ENCODE measurements at regions not wholly inside any gene's neighbourhood (a gene's known extent, or its start where the extent isn't known, plus 50 kb on each side); places are given as distances from the start of the nearest gene placed in this dataset.

GRCh38 chr5:28217695-28218094 is 1179.3 kb upstream of the CDH9 start:
- Mint-ChIP-seq H3K27me3 (no peaks in the 10 kb centered on the region), H3K36me3 (no peaks in the 10 kb centered on the region), H3K4me1 (peaks cover 7% of the 10 kb centered on the region), H3K4me3 (no peak overlapping the region), H3K27ac (no peak overlapping the region), H3K9me3 (no peaks in the 10 kb centered on the region)
- no peak for ATAC-seq (ENCODE audit: low read depth)
- POLR2A ChIA-PET, result no interaction called here
- no peak for DNase-seq

- DNase-seq (no peak), ATAC-seq (ENCODE audit: low read depth) (peak; percentile 42)
- peaks cover 7% of the 10 kb centered on the region for H3K4me1 Mint-ChIP-seq
- H3K27ac Mint-ChIP-seq, result no peak overlapping the region
- no peaks in the 10 kb centered on the region for H3K27me3 Mint-ChIP-seq
- H3K9me3 Mint-ChIP-seq, result no peaks in the 10 kb centered on the region
- no peaks in the 10 kb centered on the region for H3K36me3 Mint-ChIP-seq
- POLR2A ChIA-PET, result no interaction called here
- no peak overlapping the region for H3K4me3 Mint-ChIP-seq
These were observed 1178.6 kb upstream of the CDH9 start for GRCh38 chr5:28216939-28217360.

GRCh38 chr5:28215091-28215490 is 1176.7 kb upstream of the CDH9 start:
- H3K27ac Mint-ChIP-seq, result no peak overlapping the region
- ATAC-seq (ENCODE audit: low read depth) (no peak), DNase-seq (no peak)
- no peaks in the 10 kb centered on the region for H3K27me3 Mint-ChIP-seq
- peaks cover 7% of the 10 kb centered on the region for H3K4me1 Mint-ChIP-seq
- POLR2A ChIA-PET, result no interaction called here
- H3K4me3 Mint-ChIP-seq, result no peak overlapping the region
- no peaks in the 10 kb centered on the region for H3K36me3 Mint-ChIP-seq
- H3K9me3 Mint-ChIP-seq, result no peaks in the 10 kb centered on the region

GRCh38 chr5:28214292-28214691 is 1175.9 kb upstream of the CDH9 start:
- no peaks in the 10 kb centered on the region for H3K9me3 Mint-ChIP-seq
- no peak overlapping the region for H3K27ac Mint-ChIP-seq
- DNase-seq (no peak), ATAC-seq (ENCODE audit: low read depth) (no peak)
- no peaks in the 10 kb centered on the region for H3K36me3 Mint-ChIP-seq
- no peak overlapping the region for H3K4me3 Mint-ChIP-seq
- peaks cover 7% of the 10 kb centered on the region for H3K4me1 Mint-ChIP-seq
- POLR2A ChIA-PET, result no interaction called here
- no peaks in the 10 kb centered on the region for H3K27me3 Mint-ChIP-seq

GRCh38 chr5:28208356-28208755 is 1170.0 kb upstream of the CDH9 start:
- Mint-ChIP-seq H3K4me1 (no peaks in the 10 kb centered on the region), H3K27ac (no peak overlapping the region), H3K27me3 (no peaks in the 10 kb centered on the region), H3K9me3 (no peaks in the 10 kb centered on the region), H3K36me3 (no peaks in the 10 kb centered on the region), H3K4me3 (no peak overlapping the region)
- no peak for DNase-seq
- no peak for ATAC-seq (ENCODE audit: low read depth)
- POLR2A ChIA-PET, result no interaction called here

- no peak for DNase-seq
- Mint-ChIP-seq H3K4me3 (no peak overlapping the region), H3K4me1 (no peaks in the 10 kb centered on the region), H3K9me3 (peaks cover 4% of the 10 kb centered on the region), H3K27ac (no peak overlapping the region), H3K36me3 (no peaks in the 10 kb centered on the region), H3K27me3 (no peaks in the 10 kb centered on the region)
- POLR2A ChIA-PET, result no interaction called here
- no peak for ATAC-seq (ENCODE audit: low read depth)
These were observed 1151.6 kb upstream of the CDH9 start for GRCh38 chr5:28190011-28190410.

GRCh38 chr5:28174691-28175090 is 1136.3 kb upstream of the CDH9 start:
- H3K4me1 Mint-ChIP-seq, result no peaks in the 10 kb centered on the region
- POLR2A ChIA-PET, result no interaction called here
- no peak overlapping the region for H3K27ac Mint-ChIP-seq
- H3K4me3 Mint-ChIP-seq, result no peak overlapping the region
- DNase-seq (no peak), ATAC-seq (ENCODE audit: low read depth) (no peak)
- no peaks in the 10 kb centered on the region for H3K36me3 Mint-ChIP-seq
- no peaks in the 10 kb centered on the region for H3K27me3 Mint-ChIP-seq
- peaks cover 1% of the 10 kb centered on the region for H3K9me3 Mint-ChIP-seq

- H3K27ac Mint-ChIP-seq, result no peak overlapping the region
- H3K9me3 Mint-ChIP-seq, result no peaks in the 10 kb centered on the region
- POLR2A ChIA-PET, result no interaction called here
- H3K27me3 Mint-ChIP-seq, result no peaks in the 10 kb centered on the region
- H3K4me1 Mint-ChIP-seq, result no peaks in the 10 kb centered on the region
- no peak for ATAC-seq (ENCODE audit: low read depth)
- H3K36me3 Mint-ChIP-seq, result no peaks in the 10 kb centered on the region
- no peak for DNase-seq
- no peak overlapping the region for H3K4me3 Mint-ChIP-seq
These were observed 1126.7 kb upstream of the CDH9 start for GRCh38 chr5:28165096-28165495.

- no peaks in the 10 kb centered on the region for H3K4me1 Mint-ChIP-seq
- POLR2A ChIA-PET, result no interaction called here
These were observed 1126.2 kb upstream of the CDH9 start for GRCh38 chr5:28164568-28164967.

GRCh38 chr5:28156981-28157380 is 1118.6 kb upstream of the CDH9 start:
- Mint-ChIP-seq H3K4me3 (no peak overlapping the region), H3K27ac (no peak overlapping the region), H3K36me3 (no peaks in the 10 kb centered on the region), H3K27me3 (no peaks in the 10 kb centered on the region), H3K4me1 (no peaks in the 10 kb centered on the region), H3K9me3 (peaks cover 3% of the 10 kb centered on the region)
- DNase-seq, result no peak
- no peak for ATAC-seq (ENCODE audit: low read depth)
- POLR2A ChIA-PET, result no interaction called here

More at GRCh38 chr5:28164568-28164967, 1126.2 kb upstream of the CDH9 start:
- H3K9me3 Mint-ChIP-seq, result no peaks in the 10 kb centered on the region
- H3K27me3 Mint-ChIP-seq, result no peaks in the 10 kb centered on the region
- H3K27ac Mint-ChIP-seq, result no peak overlapping the region
- no peaks in the 10 kb centered on the region for H3K36me3 Mint-ChIP-seq
- no peak for ATAC-seq (ENCODE audit: low read depth)
- DNase-seq, result no peak
- H3K4me3 Mint-ChIP-seq, result no peak overlapping the region

GRCh38 chr5:28143519-28143918 is 1105.1 kb upstream of the CDH9 start:
- H3K27me3 Mint-ChIP-seq, result no peaks in the 10 kb centered on the region
- no peaks in the 10 kb centered on the region for H3K36me3 Mint-ChIP-seq
- no peak overlapping the region for H3K4me3 Mint-ChIP-seq
- H3K9me3 Mint-ChIP-seq, result peaks cover 3% of the 10 kb centered on the region
- ATAC-seq (ENCODE audit: low read depth), result no peak
- no peak overlapping the region for H3K27ac Mint-ChIP-seq
- no peak for DNase-seq
- POLR2A ChIA-PET, result no interaction called here
- H3K4me1 Mint-ChIP-seq, result no peaks in the 10 kb centered on the region

- ATAC-seq (ENCODE audit: low read depth) (no peak), DNase-seq (no peak)
- Mint-ChIP-seq H3K27me3 (no peaks in the 10 kb centered on the region), H3K4me3 (no peak overlapping the region), H3K9me3 (peaks cover 5% of the 10 kb centered on the region), H3K27ac (no peak overlapping the region), H3K4me1 (no peaks in the 10 kb centered on the region), H3K36me3 (no peaks in the 10 kb centered on the region)
- POLR2A ChIA-PET, result no interaction called here
These were observed 1093.8 kb upstream of the CDH9 start for GRCh38 chr5:28132151-28132550.

GRCh38 chr5:28117691-28118090 is 1079.3 kb upstream of the CDH9 start:
- ATAC-seq (ENCODE audit: low read depth), result no peak
- Mint-ChIP-seq H3K9me3 (peaks cover 12% of the 10 kb centered on the region), H3K27me3 (no peaks in the 10 kb centered on the region), H3K27ac (no peak overlapping the region), H3K4me1 (no peaks in the 10 kb centered on the region), H3K36me3 (no peaks in the 10 kb centered on the region), H3K4me3 (no peak overlapping the region)
- no peak for DNase-seq
- POLR2A ChIA-PET, result no interaction called here

- ATAC-seq (ENCODE audit: low read depth) (no peak), DNase-seq (no peak)
- H3K4me3 Mint-ChIP-seq, result no peak overlapping the region
- H3K4me1 Mint-ChIP-seq, result no peaks in the 10 kb centered on the region
- peaks cover 13% of the 10 kb centered on the region for H3K9me3 Mint-ChIP-seq
- H3K36me3 Mint-ChIP-seq, result no peaks in the 10 kb centered on the region
- H3K27ac Mint-ChIP-seq, result no peak overlapping the region
- no peaks in the 10 kb centered on the region for H3K27me3 Mint-ChIP-seq
- POLR2A ChIA-PET, result no interaction called here
These were observed 1078.9 kb upstream of the CDH9 start for GRCh38 chr5:28117273-28117672.

GRCh38 chr5:28110781-28111180 is 1072.4 kb upstream of the CDH9 start:
- Mint-ChIP-seq H3K27me3 (no peaks in the 10 kb centered on the region), H3K36me3 (no peaks in the 10 kb centered on the region), H3K27ac (no peak overlapping the region), H3K9me3 (peaks cover 9% of the 10 kb centered on the region), H3K4me3 (no peak overlapping the region), H3K4me1 (no peaks in the 10 kb centered on the region)
- ATAC-seq (ENCODE audit: low read depth) (no peak), DNase-seq (no peak)
- POLR2A ChIA-PET, result no interaction called here

Measured in activated naive CD8-positive, alpha-beta T cell treated with anti-CD3 and anti-CD28 coated beads, Interleukin-2, amount 10 ng/mL, durations not matched to agents 7 days and 5 days (primary cell).